HG03442 (cell line): ENCODE measurements at regions not wholly inside any gene's neighbourhood (a gene's known extent, or its start where the extent isn't known, plus 50 kb on each side); places are given as distances from the start of the nearest gene placed in this dataset.
"Not testable (repeated sequence)": the region's sequence is repeated elsewhere in the genome, so short reads cannot be mapped to it uniquely, and the experiment has no call there.

Source experiments
- ATAC-seq: cut with Tn5 transposase; IDR thresholded peaks from one replicate; pipeline ENCODE4 v1.9.1; 2021; ENCODE audit warnings: mild to moderate bottlenecking, moderate library complexity; ENCODE audit not compliant: unreplicated experiment

DNA sequence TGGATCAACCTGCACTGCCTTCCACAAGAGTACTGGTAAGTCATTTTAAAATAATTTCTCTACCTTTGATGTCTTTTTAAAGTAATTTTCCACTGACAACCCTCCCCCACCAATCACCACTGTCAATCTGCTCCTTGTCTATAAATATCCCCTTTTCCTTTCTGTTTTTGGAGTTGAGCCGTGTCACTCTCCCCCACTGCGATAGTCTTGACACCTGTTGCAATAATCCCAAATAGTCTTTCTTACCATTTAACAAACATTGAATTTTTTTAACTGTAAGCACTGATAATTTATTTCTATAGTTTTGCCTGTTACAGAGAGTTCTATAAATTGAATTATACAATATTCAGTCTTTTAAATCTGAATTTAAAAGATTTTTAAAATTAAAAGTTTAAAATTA, 420.9 kb downstream of the COL11A1 start:
- ATAC-seq: no peak

GRCh38 chr1:102661481-102661880, 446.8 kb downstream of the COL11A1 start:
- ATAC-seq: no peak

GRCh38 chr1:102659876-102660483, 448.3 kb downstream of the COL11A1 start:
- not testable (repeated sequence) for ATAC-seq

DNA sequence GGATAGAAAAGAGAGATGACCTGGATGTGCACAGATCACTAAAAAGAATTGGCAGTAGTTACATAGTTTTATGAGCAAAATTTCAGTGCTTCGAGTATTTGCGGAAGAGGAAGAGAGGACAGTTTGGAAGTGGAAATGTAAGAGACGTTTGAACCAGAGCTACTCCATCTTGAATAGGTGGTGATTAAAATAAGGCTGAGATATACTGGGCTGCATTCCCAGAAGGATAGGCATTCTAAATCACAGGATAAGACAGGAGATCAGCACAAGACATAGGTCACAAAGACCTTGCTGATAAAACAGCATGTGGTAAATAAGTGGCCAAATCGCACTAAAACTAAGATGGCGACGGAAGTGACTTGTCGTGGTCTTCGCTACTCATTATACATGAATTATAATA, 453.3 kb downstream of the COL11A1 start:
- ATAC-seq: no peak

DNA sequence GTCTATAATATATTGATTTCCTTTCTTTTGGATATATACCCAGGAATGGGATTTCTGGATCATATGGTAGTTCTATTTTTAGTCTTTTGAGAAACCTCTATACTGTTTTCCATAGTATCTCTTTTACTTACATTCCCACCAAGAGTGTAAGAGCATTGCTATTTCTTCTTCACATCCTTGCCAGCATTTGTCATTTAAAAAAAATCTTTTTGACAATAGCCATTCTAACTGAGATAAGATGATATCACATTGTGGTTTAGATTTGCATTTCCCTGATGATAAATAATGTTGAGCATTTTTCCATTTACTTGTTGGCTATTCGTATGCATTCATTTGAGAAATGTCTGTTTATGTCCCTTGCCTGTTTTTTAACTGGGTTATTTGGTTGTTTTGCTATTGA, 467.4 kb downstream of the COL11A1 start:
- no peak for ATAC-seq

DNA sequence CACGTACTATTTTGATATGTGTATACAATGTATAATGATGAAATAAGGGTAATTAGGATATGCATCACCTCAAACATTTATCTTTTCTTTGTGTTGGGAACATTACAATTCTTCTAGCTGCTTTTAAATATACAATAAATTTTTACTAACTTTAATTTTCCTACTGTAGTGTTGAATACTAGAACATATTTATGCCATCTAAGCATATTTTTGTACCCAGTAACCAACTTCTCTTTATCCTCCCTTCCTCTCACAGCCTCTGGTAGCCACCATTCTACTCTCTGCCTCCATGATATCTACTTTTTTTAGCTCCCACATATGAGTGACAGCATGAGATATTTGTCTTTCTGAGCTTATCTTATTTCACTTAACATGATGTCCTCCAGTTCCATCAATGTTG, 468.0 kb downstream of the COL11A1 start:
- ATAC-seq: no peak

GRCh38 chr1:102631691-102632090, 476.6 kb downstream of the COL11A1 start:
- no peak for ATAC-seq

DNA sequence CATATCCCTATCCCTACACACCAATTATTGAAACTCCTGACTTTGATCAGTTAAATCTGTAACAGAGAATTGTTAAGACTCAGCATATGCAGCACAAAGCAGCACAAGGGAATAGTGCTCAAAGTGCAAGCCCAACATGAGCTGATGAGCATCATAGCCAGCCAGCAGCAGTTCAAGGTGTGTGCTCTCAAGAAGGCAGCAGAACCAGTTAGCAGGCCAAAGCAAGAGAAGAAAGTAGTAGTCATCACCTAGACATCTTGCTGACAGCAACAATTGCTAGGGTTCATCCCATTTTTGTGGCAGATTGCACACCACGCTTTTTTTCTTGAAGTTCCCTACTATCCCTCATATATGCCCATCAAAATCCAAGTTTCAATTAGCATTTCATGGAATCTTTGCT, 478.3 kb downstream of the COL11A1 start:
- no peak for ATAC-seq

DNA sequence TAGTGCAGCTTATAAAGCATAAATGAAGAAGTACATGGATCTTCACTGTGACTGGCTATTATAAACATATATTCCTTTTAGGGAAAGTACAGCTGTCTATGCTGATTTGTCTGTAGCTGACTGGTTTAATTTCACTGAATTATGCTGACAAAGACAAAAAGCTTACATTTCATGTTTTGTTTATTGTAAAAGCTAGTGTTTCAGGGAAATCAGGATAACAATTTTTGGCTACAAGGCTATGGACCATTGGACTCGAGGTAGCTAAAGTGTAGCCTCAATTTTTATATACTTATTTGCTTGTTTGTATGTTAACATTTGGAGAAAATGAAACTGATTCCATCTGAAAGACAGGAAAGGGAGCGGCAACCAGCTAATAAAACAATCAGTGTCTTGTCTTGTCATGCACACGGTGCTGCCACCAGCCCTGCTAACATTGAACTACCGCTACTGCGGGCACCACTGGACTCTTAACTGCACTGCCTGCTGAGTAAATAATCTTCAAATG, 480.2 kb downstream of the COL11A1 start:
- ATAC-seq: no peak

DNA sequence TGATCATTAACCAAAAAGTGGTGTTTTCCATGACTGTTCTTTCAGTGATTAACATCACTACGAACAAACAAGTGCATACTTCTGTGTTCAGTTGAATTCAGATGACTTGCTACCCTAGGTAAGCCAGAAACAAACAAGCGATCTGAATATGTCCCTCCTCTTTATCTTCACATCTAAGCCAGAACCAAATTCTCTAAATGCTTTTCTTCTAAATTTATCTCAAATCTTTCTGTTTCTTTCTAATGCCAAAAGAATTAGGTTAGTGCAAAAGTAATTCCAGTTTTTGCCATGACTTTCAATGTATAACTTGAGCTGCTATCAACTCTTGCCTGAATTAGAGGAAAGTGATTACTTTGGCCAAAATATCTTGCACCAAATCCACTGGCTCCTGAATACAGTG, 481.2 kb downstream of the COL11A1 start:
- ATAC-seq: no peak

DNA sequence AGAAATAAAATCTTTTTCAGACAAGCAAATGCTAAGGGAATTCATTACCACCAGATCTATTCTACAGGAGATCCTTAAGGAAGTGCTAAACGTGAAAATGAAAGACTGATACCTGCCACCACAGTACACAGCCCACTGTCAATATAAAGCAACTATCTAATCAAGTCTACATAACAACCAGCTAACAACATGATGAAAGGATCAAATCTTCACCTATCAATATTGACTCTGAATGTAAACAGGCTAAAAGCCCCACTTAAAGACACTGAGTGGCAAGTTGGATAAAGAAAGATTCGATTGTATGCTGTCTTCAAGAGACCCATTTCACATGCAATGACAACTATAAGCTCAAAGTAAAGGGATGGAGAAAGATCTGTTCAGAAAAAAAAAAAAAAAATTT, 492.4 kb downstream of the COL11A1 start:
- no peak for ATAC-seq

- no peak for ATAC-seq
Measured at GRCh38 chr1:102595106-102595505, 513.2 kb downstream of the COL11A1 start.

GRCh38 chr1:102593276-102593675, 515.0 kb downstream of the COL11A1 start:
- ATAC-seq: no peak

GRCh38 chr1:102588536-102588935, 519.8 kb downstream of the COL11A1 start:
- no peak for ATAC-seq

- ATAC-seq: no peak
Measured at GRCh38 chr1:102586022-102586421, 522.3 kb downstream of the COL11A1 start.

GRCh38 chr1:102580806-102581205, 527.5 kb downstream of the COL11A1 start:
- no peak for ATAC-seq

GRCh38 chr1:102578804-102579203, 529.5 kb downstream of the COL11A1 start:
- no peak for ATAC-seq

- ATAC-seq: no peak
Measured at GRCh38 chr1:102572637-102573036, 535.7 kb downstream of the COL11A1 start.

- no peak for ATAC-seq
Measured at GRCh38 chr1:102566182-102566581, 542.1 kb downstream of the COL11A1 start.

- ATAC-seq: no peak
Measured at GRCh38 chr1:102562380-102562779, 545.9 kb downstream of the COL11A1 start.

DNA sequence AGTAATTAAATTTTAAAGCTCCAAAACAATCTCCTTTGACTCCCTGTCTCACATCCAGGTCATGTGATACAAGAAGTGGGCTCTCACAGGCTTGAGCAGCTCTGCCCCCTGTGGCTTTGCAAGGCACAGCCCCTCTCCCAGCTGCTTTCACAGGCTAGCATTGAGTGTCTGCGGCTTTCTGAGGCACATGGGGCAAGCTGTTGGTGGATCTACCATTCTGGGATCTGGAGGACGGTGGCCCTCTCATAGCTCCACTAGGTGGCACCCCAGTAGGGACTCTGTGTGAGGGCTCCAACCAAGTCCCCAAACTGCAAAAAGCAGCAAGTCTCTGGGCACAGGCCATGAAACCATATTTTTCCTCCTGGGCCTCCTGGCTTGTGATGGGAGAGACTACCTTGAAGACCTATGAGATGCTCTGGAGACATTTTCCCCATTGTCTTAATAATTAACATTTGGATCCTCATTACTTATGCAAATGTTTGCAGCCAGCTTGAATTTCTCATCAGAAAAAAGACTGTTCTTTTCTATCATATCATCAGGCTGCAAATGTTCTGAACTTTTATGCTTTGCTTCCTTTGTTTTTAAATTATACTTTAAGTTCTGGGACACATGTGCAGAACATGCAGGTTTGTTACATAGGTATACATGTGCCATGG, 554.1 kb upstream of the OLFM3 start:
- ATAC-seq: peak; percentile 69

DNA sequence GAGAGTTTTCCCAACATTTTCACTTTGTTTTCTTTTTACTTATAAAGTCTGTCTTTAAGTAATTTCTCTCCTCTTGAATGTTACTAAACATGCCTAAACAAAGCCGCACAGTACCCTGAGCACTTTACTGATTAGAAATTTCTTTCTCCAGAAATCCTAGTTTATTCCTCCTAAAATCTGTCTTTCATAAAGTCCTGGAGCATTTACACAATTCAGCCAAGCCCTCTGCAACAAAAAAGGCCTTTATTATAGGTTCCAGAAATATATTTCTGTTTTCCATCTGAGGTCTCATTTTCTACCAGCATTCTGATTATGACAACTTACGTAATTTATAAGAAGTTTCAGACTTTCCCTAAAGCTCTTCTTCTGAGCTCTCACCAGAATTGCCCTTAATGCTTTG, 549.5 kb upstream of the OLFM3 start:
- ATAC-seq: no peak
